BE2C (cell line): ENCODE measurements at regions not wholly inside any gene's neighbourhood (a gene's known extent, or its start where the extent isn't known, plus 50 kb on each side); places are given as distances from the start of the nearest gene placed in this dataset.

Experiments used
- DNase-seq: peaks from one replicate; pipeline ENCODE4 v3.0.0-alpha.2; 2020
- H3K27me3 ChIP-seq: fragments of 250-450 bp; sonication (Bioruptor Pico); 2 replicates; pipeline ENCODE4 v1.5.1; 2020; ENCODE audit warnings: mild to moderate bottlenecking
- H3K36me3 ChIP-seq: fragments of 250-450 bp; sonication (Bioruptor Pico); 2 replicates; pipeline ENCODE4 v1.5.1; 2020; ENCODE audit warnings: mild to moderate bottlenecking
- H3K4me1 ChIP-seq: fragments of 250-450 bp; sonication (Bioruptor Pico); 2 replicates; pipeline ENCODE4 v1.5.1; 2020
- H3K4me3 ChIP-seq: 2 replicates; pipeline ENCODE4 v1.5.1; 2011; ENCODE audit warnings: low read depth, low read length
- H3K9me3 ChIP-seq: fragments of 250-450 bp; sonication (Bioruptor Pico); 2 replicates; pipeline ENCODE4 v1.5.1; 2020
- CTCF ChIP-seq: IDR thresholded peaks from 2 replicates; pipeline ENCODE4 v1.5.1; 2012; ENCODE audit warnings: mild to moderate bottlenecking, low read depth, low read length

- DNase-seq, result no peak
- Histone ChIP-seq H3K4me3 (no peak overlapping the region), H3K9me3 (peaks cover under 1% of the 10 kb centered on the region; the same call in 1 of the 2 replicates), H3K27me3 (no peaks in the 10 kb centered on the region), H3K36me3 (no peaks in the 10 kb centered on the region), H3K4me1 (no peaks in the 10 kb centered on the region)
- TF ChIP-seq CTCF, result no peak
Observed at GRCh38 chr5:3220201-3220600, 375.4 kb upstream of the IRX1 start.

- H3K27me3 ChIP-seq, result no peaks in the 10 kb centered on the region
- H3K9me3 ChIP-seq, result peaks cover 9% of the 10 kb centered on the region
- no peaks in the 10 kb centered on the region for H3K36me3 ChIP-seq
- H3K4me1 ChIP-seq, result no peaks in the 10 kb centered on the region
- no peak for TF ChIP-seq CTCF
- H3K4me3 ChIP-seq, result no peak overlapping the region
- no peak for DNase-seq
Observed at GRCh38 chr5:3218916-3219650, 376.5 kb upstream of the IRX1 start.

- Histone ChIP-seq H3K4me1 (no peaks in the 10 kb centered on the region), H3K36me3 (no peaks in the 10 kb centered on the region), H3K4me3 (no peak overlapping the region), H3K9me3 (peaks cover 9% of the 10 kb centered on the region), H3K27me3 (no peaks in the 10 kb centered on the region)
- no peak for DNase-seq
- no peak for TF ChIP-seq CTCF
Observed at GRCh38 chr5:3217771-3218495, 377.7 kb upstream of the IRX1 start.

- no peak for DNase-seq
- Histone ChIP-seq H3K4me1 (no peaks in the 10 kb centered on the region), H3K36me3 (no peaks in the 10 kb centered on the region), H3K4me3 (no peak overlapping the region), H3K27me3 (no peaks in the 10 kb centered on the region), H3K9me3 (peaks cover 9% of the 10 kb centered on the region)
- no peak for TF ChIP-seq CTCF
Observed at GRCh38 chr5:3217114-3217513, 378.5 kb upstream of the IRX1 start.

- Histone ChIP-seq H3K4me1 (no peaks in the 10 kb centered on the region), H3K36me3 (no peaks in the 10 kb centered on the region), H3K9me3 (peaks cover 9% of the 10 kb centered on the region), H3K27me3 (no peaks in the 10 kb centered on the region), H3K4me3 (no peak overlapping the region)
- no peak for DNase-seq
- TF ChIP-seq CTCF, result no peak
Observed at GRCh38 chr5:3216386-3216785, 379.2 kb upstream of the IRX1 start.

- TF ChIP-seq CTCF, result no peak
- H3K36me3 ChIP-seq, result no peaks in the 10 kb centered on the region
- H3K4me3 ChIP-seq, result no peak overlapping the region
- H3K27me3 ChIP-seq, result no peaks in the 10 kb centered on the region
- peaks cover 9% of the 10 kb centered on the region for H3K9me3 ChIP-seq
- no peaks in the 10 kb centered on the region for H3K4me1 ChIP-seq
- DNase-seq, result no peak
Observed at GRCh38 chr5:3214838-3215374, 380.7 kb upstream of the IRX1 start.
